Tibial nerve (tissue), 4 donors: ENCODE measurements at regions not wholly inside any gene's neighbourhood (a gene's known extent, or its start where the extent isn't known, plus 50 kb on each side); places are given as distances from the start of the nearest gene placed in this dataset.

ENCODE experiments used
- CTCF ChIP-seq, 5 experiments: fragments of 200-600 bp in 3 of 5; fragments of 450-650 bp in 2 of 5; sonication (generic) in 3 of 5; IDR thresholded peaks; one replicate each; pipeline ENCODE4 v1.5.1; 2016 to 2019; ENCODE audit warnings: antibody characterized with exemption in 5 of 5, mild to moderate bottlenecking in 3 of 5, moderate library complexity in 2 of 5
- EP300 ChIP-seq, 2 donors: sonication (generic); formaldehyde crosslinking; IDR thresholded peaks; one replicate each; pipeline ENCODE4 v1.6.1; 2017; ENCODE audit warnings: antibody characterized with exemption in 2 of 2, mild to moderate bottlenecking in 1 of 2

- TF ChIP-seq CTCF (IDR thresholded peaks at IDR 0.05) (no peak), EP300 (IDR thresholded peaks at IDR 0.05) (no peak)
Measured at GRCh38 chr6:28615616-28615954, 89.9 kb downstream of the GPX5 start.
